Astrocyte of the spinal cord (primary cell): ENCODE measurements at regions not wholly inside any gene's neighbourhood (a gene's known extent, or its start where the extent isn't known, plus 50 kb on each side); places are given as distances from the start of the nearest gene placed in this dataset.

Source experiments
- DNase-seq: peaks from one replicate; pipeline ENCODE4 v3.0.0; 2011; ENCODE audit warnings: low read depth, low spot score
- H3K4me3 ChIP-seq: 2 replicates; pipeline ENCODE4 v1.5.1; 2011; ENCODE audit warnings: low read depth, mild to moderate bottlenecking, low read length, moderate library complexity
- CTCF ChIP-seq: IDR thresholded peaks from 2 replicates; pipeline ENCODE4 v1.5.1; 2012; ENCODE audit warnings: low read depth, mild to moderate bottlenecking, low read length, inconsistent platforms
- in situ Hi-C: cut with HindIII; loops from 2 replicates; pipeline ENCODE4 v1.10.0; 2017; ENCODE audit warnings: low sequenced_read_pairs

- in situ Hi-C loops: no loop called here
- H3K4me3 ChIP-seq: no peak overlapping the region
- no peak for TF ChIP-seq CTCF
- no peak for DNase-seq
These were observed 995.3 kb downstream of the SORCS1 start for GRCh38 chr10:106169241-106169640.

- DNase-seq: no peak
- no peak for TF ChIP-seq CTCF
- in situ Hi-C loops: no loop called here
- H3K4me3 ChIP-seq: no peak overlapping the region
These were observed 996.6 kb downstream of the SORCS1 start for GRCh38 chr10:106167946-106168345.

- H3K4me3 ChIP-seq: no peak overlapping the region
- no peak for DNase-seq
- no peak for TF ChIP-seq CTCF
- in situ Hi-C loops: no loop called here
These were observed 1006.3 kb downstream of the SORCS1 start for GRCh38 chr10:106158241-106158640.

GRCh38 chr10:106147021-106147420 lies 1017.5 kb downstream of the SORCS1 start:
- no peak for TF ChIP-seq CTCF
- in situ Hi-C loops: no loop called here
- DNase-seq: no peak
- H3K4me3 ChIP-seq: no peak overlapping the region

- in situ Hi-C loops: no loop called here
- TF ChIP-seq CTCF: no peak
- DNase-seq: no peak
- no peak overlapping the region for H3K4me3 ChIP-seq
These were observed 1024.6 kb downstream of the SORCS1 start for GRCh38 chr10:106139915-106140314.

- no peak overlapping the region for H3K4me3 ChIP-seq
- in situ Hi-C loops: no loop called here
- no peak for TF ChIP-seq CTCF
- no peak for DNase-seq
These were observed 1028.3 kb downstream of the SORCS1 start for GRCh38 chr10:106136175-106136574.
